ENCODE measurements at regions not wholly inside any gene's neighbourhood (a gene's known extent, or its start where the extent isn't known, plus 50 kb on each side); places are given as distances from the start of the nearest gene placed in this dataset.

- Histone ChIP-seq H3K9me3 (ENCODE audit: control insufficient read depth in 1 of 2, low read length in 2 of 2) (no peaks in the 10 kb centered on the region), H3K36me3 (ENCODE audit: control insufficient read depth in 1 of 2, insufficient read depth in 2 of 2, low read length in 2 of 2) (no peaks in the 10 kb centered on the region), H3K9ac (ENCODE audit: low read depth in 1 of 2, low read length in 2 of 2) (no peak overlapping the region), H3K27ac (ENCODE audit: low read depth, low read length) (peak overlapping the region; percentile 32), H3K27me3 (ENCODE audit: control insufficient read depth in 1 of 2, insufficient read depth in 2 of 2, low read length in 2 of 2) (peaks cover 31 to 39% of the 10 kb centered on the region in 2 donors), H3K4me1 (ENCODE audit: control insufficient read depth in 1 of 2, insufficient read depth in 2 of 2, low read length in 2 of 2) (peaks cover 17 to 29% of the 10 kb centered on the region in 2 donors), H3K4me3 (ENCODE audit: low read depth in 1 of 2, low read length in 2 of 2) (no peak overlapping the region)
These were observed 200.0 kb downstream of the GLI2 start for GRCh38 chr2:120935339-120936313.

- no peak overlapping the region for H3K27ac ChIP-seq (ENCODE audit: low read depth, low read length)
- H3K36me3 ChIP-seq (ENCODE audit: control insufficient read depth in 1 of 2, insufficient read depth in 2 of 2, low read length in 2 of 2) = no peaks in the 10 kb centered on the region
- peaks cover 17 to 29% of the 10 kb centered on the region in 2 donors for H3K4me1 ChIP-seq (ENCODE audit: control insufficient read depth in 1 of 2, insufficient read depth in 2 of 2, low read length in 2 of 2)
These were observed 201.0 kb downstream of the GLI2 start for GRCh38 chr2:120936476-120937334.

DNA sequence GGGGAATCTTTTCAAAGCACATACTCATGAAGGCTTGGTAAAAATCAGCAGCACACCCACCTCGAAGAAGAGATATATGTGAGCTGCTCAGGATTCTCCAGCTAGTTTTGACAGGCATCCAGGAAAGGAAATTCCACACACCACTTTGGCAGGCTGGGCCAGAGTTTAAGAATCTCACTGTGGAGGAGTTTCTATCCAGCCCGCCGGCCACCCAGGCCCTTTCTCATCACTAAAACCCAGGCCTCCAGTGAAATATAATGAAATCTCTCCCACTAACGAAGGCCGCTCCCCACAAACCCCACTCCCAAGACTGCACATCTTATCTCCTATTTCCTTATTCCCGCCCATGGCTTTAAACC is 202.0 kb downstream of the GLI2 start:
- Histone ChIP-seq H3K9me3 (ENCODE audit: control insufficient read depth in 1 of 2, low read length in 2 of 2) (no peaks in the 10 kb centered on the region), H3K27me3 (ENCODE audit: control insufficient read depth in 1 of 2, insufficient read depth in 2 of 2, low read length in 2 of 2) (peaks cover 27 to 43% of the 10 kb centered on the region in 2 donors), H3K4me3 (ENCODE audit: low read depth in 1 of 2, low read length in 2 of 2) (no peak overlapping the region), H3K9ac (ENCODE audit: low read depth in 1 of 2, low read length in 2 of 2) (no peak overlapping the region), H3K4me1 (ENCODE audit: control insufficient read depth in 1 of 2, insufficient read depth in 2 of 2, low read length in 2 of 2) (peaks cover 17 to 29% of the 10 kb centered on the region in 2 donors), H3K27ac (ENCODE audit: low read depth, low read length) (no peak overlapping the region), H3K36me3 (ENCODE audit: control insufficient read depth in 1 of 2, insufficient read depth in 2 of 2, low read length in 2 of 2) (no peaks in the 10 kb centered on the region)

More at GRCh38 chr2:120936476-120937334, 201.0 kb downstream of the GLI2 start:
- H3K9me3 ChIP-seq (ENCODE audit: control insufficient read depth in 1 of 2, low read length in 2 of 2) = no peaks in the 10 kb centered on the region
- H3K9ac ChIP-seq (ENCODE audit: low read depth in 1 of 2, low read length in 2 of 2) = no peak overlapping the region
- no peak overlapping the region for H3K4me3 ChIP-seq (ENCODE audit: low read depth in 1 of 2, low read length in 2 of 2)
- peaks cover 31 to 40% of the 10 kb centered on the region in 2 donors for H3K27me3 ChIP-seq (ENCODE audit: control insufficient read depth in 1 of 2, insufficient read depth in 2 of 2, low read length in 2 of 2)

GRCh38 chr2:120938045-120938771 is 202.5 kb downstream of the GLI2 start:
- Histone ChIP-seq H3K36me3 (ENCODE audit: control insufficient read depth in 1 of 2, insufficient read depth in 2 of 2, low read length in 2 of 2) (no peaks in the 10 kb centered on the region), H3K9me3 (ENCODE audit: control insufficient read depth in 1 of 2, low read length in 2 of 2) (no peaks in the 10 kb centered on the region), H3K27ac (ENCODE audit: low read depth, low read length) (no peak overlapping the region), H3K27me3 (ENCODE audit: control insufficient read depth in 1 of 2, insufficient read depth in 2 of 2, low read length in 2 of 2) (peaks cover 22 to 39% of the 10 kb centered on the region in 2 donors), H3K9ac (ENCODE audit: low read depth in 1 of 2, low read length in 2 of 2) (no peak overlapping the region), H3K4me3 (ENCODE audit: low read depth in 1 of 2, low read length in 2 of 2) (no peak overlapping the region), H3K4me1 (ENCODE audit: control insufficient read depth in 1 of 2, insufficient read depth in 2 of 2, low read length in 2 of 2) (peaks cover 17 to 29% of the 10 kb centered on the region in 2 donors)

DNA sequence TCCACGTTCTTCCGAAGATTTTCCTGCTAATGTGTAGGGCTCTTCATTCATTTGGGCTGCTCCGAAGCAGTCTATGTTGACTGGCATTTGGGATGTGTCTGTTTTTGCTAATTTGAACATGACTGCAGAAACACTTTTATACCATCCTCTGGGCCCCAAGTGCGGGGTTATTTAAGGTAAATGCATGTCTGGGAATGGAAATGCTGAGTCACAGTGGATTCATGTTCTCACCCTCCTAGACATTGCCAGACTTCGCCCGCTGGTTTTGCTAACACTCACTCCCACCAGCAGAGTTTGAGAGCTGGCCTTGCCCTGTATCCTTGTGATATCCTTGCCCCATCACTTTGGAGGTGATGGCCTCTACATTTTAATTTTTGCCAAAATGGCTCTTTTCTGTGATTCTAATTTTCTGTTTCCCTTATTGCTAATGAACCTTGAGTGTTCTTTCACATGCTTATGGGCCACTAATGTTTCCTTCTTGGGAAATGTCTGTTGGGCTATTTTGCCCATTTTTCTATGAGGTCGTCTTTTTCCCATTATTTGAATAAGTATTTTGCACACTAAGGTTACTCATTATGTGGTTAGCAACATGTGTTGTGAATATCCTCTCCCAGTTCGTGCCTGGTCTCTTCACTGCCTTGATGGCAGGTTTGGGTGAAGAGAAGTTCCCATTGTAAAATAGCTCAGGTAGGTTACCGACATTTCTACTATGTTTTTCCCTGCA is 204.1 kb downstream of the GLI2 start:
- Histone ChIP-seq H3K36me3 (ENCODE audit: control insufficient read depth in 1 of 2, insufficient read depth in 2 of 2, low read length in 2 of 2) (no peaks in the 10 kb centered on the region), H3K9me3 (ENCODE audit: control insufficient read depth in 1 of 2, low read length in 2 of 2) (no peaks in the 10 kb centered on the region), H3K27me3 (ENCODE audit: control insufficient read depth in 1 of 2, insufficient read depth in 2 of 2, low read length in 2 of 2) (peaks cover 15 to 33% of the 10 kb centered on the region in 2 donors), H3K27ac (ENCODE audit: low read depth, low read length) (no peak overlapping the region), H3K9ac (ENCODE audit: low read depth in 1 of 2, low read length in 2 of 2) (no peak overlapping the region), H3K4me3 (ENCODE audit: low read depth in 1 of 2, low read length in 2 of 2) (no peak overlapping the region), H3K4me1 (ENCODE audit: control insufficient read depth in 1 of 2, insufficient read depth in 2 of 2, low read length in 2 of 2) (peaks cover 11 to 21% of the 10 kb centered on the region in 2 donors)

- H3K27me3 ChIP-seq (ENCODE audit: control insufficient read depth in 1 of 2, insufficient read depth in 2 of 2, low read length in 2 of 2) = peaks cover 9 to 28% of the 10 kb centered on the region in 2 donors
- no peak overlapping the region for H3K4me3 ChIP-seq (ENCODE audit: low read depth in 1 of 2, low read length in 2 of 2)
- no peaks in the 10 kb centered on the region for H3K9me3 ChIP-seq (ENCODE audit: control insufficient read depth in 1 of 2, low read length in 2 of 2)
- no peak overlapping the region for H3K27ac ChIP-seq (ENCODE audit: low read depth, low read length)
- H3K9ac ChIP-seq (ENCODE audit: low read depth in 1 of 2, low read length in 2 of 2) = no peak overlapping the region
- H3K36me3 ChIP-seq (ENCODE audit: control insufficient read depth in 1 of 2, insufficient read depth in 2 of 2, low read length in 2 of 2) = no peaks in the 10 kb centered on the region
- H3K4me1 ChIP-seq (ENCODE audit: control insufficient read depth in 1 of 2, insufficient read depth in 2 of 2, low read length in 2 of 2) = peaks cover 6 to 15% of the 10 kb centered on the region in 2 donors
These were observed 204.6 kb downstream of the GLI2 start for GRCh38 chr2:120940319-120940696.

- no peak overlapping the region for H3K27ac ChIP-seq (ENCODE audit: low read depth, low read length)
- no peak overlapping the region for H3K9ac ChIP-seq (ENCODE audit: low read depth in 1 of 2, low read length in 2 of 2)
- no peaks in the 10 kb centered on the region for H3K9me3 ChIP-seq (ENCODE audit: control insufficient read depth in 1 of 2, low read length in 2 of 2)
- H3K4me1 ChIP-seq (ENCODE audit: control insufficient read depth in 1 of 2, insufficient read depth in 2 of 2, low read length in 2 of 2) = peaks cover 1 to 10% of the 10 kb centered on the region in 2 donors
- no peaks in the 10 kb centered on the region for H3K36me3 ChIP-seq (ENCODE audit: control insufficient read depth in 1 of 2, insufficient read depth in 2 of 2, low read length in 2 of 2)
- H3K4me3 ChIP-seq (ENCODE audit: low read depth in 1 of 2, low read length in 2 of 2) = no peak overlapping the region
- H3K27me3 ChIP-seq (ENCODE audit: control insufficient read depth in 1 of 2, insufficient read depth in 2 of 2, low read length in 2 of 2) = peaks cover 9 to 23% of the 10 kb centered on the region in 2 donors
These were observed 205.1 kb downstream of the GLI2 start for GRCh38 chr2:120940726-120941256.

- H3K4me3 ChIP-seq (ENCODE audit: low read depth in 1 of 2, low read length in 2 of 2) = no peak overlapping the region
- no peaks in the 10 kb centered on the region for H3K36me3 ChIP-seq (ENCODE audit: control insufficient read depth in 1 of 2, insufficient read depth in 2 of 2, low read length in 2 of 2)
- no peak overlapping the region for H3K9ac ChIP-seq (ENCODE audit: low read depth in 1 of 2, low read length in 2 of 2)
- peaks cover 0 to 8% of the 10 kb centered on the region in 2 donors for H3K4me1 ChIP-seq (ENCODE audit: control insufficient read depth in 1 of 2, insufficient read depth in 2 of 2, low read length in 2 of 2)
- H3K9me3 ChIP-seq (ENCODE audit: control insufficient read depth in 1 of 2, low read length in 2 of 2) = no peaks in the 10 kb centered on the region
- H3K27me3 ChIP-seq (ENCODE audit: control insufficient read depth in 1 of 2, insufficient read depth in 2 of 2, low read length in 2 of 2) = peaks cover 4 to 16% of the 10 kb centered on the region in 2 donors
- H3K27ac ChIP-seq (ENCODE audit: low read depth, low read length) = no peak overlapping the region
These were observed 206.0 kb downstream of the GLI2 start for GRCh38 chr2:120941571-120942120.

GRCh38 chr2:120942658-120943057 is 207.0 kb downstream of the GLI2 start:
- H3K9ac ChIP-seq (ENCODE audit: low read depth in 1 of 2, low read length in 2 of 2) = no peak overlapping the region
- no peaks in the 10 kb centered on the region for H3K36me3 ChIP-seq (ENCODE audit: control insufficient read depth in 1 of 2, insufficient read depth in 2 of 2, low read length in 2 of 2)
- H3K9me3 ChIP-seq (ENCODE audit: control insufficient read depth in 1 of 2, low read length in 2 of 2) = no peaks in the 10 kb centered on the region
- H3K27me3 ChIP-seq (ENCODE audit: control insufficient read depth in 1 of 2, insufficient read depth in 2 of 2, low read length in 2 of 2) = peaks cover 0 to 10% of the 10 kb centered on the region in 2 donors
- peaks cover 0 to 8% of the 10 kb centered on the region in 2 donors for H3K4me1 ChIP-seq (ENCODE audit: control insufficient read depth in 1 of 2, insufficient read depth in 2 of 2, low read length in 2 of 2)
- no peak overlapping the region for H3K27ac ChIP-seq (ENCODE audit: low read depth, low read length)
- no peak overlapping the region for H3K4me3 ChIP-seq (ENCODE audit: low read depth in 1 of 2, low read length in 2 of 2)
